ENCODE measurements at regions not wholly inside any gene's neighbourhood (a gene's known extent, or its start where the extent isn't known, plus 50 kb on each side); places are given as distances from the start of the nearest gene placed in this dataset.

DNA sequence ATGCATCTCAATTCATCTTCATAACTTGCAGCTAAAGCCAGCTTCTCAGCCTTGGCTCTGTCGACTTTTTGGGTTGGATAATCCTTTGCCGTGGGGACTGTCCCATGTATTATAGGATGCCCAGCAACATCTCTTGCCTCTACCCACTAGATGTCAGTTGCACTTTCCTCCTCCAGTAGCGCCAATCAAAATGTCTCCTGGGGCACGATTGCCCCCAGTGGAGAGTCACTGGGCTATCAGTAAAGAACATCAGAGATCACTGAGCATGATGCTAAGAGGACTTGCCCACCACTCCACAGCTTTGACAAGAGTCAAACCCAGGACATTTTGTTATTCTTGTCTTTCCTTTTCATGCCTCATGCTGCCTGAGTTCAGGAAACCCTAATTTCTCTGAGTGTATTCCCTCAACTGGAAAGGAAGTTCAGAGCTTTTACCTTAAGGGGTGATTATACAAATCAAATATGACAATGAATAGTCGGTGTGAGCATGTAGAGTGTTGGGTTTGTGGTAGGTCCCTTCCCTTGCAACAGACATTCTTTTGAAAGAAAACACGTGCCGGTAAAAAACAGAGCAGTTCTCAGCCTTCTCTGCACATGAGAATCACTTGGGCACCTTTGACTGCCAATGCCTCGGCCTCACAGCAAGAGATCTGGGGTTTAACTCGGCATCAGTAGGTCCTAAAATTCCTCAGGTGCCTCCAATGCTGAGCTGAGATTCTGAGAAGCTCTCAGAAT is 980.6 kb downstream of the VRK1 start:
- TF ChIP-seq, protein P1, sequence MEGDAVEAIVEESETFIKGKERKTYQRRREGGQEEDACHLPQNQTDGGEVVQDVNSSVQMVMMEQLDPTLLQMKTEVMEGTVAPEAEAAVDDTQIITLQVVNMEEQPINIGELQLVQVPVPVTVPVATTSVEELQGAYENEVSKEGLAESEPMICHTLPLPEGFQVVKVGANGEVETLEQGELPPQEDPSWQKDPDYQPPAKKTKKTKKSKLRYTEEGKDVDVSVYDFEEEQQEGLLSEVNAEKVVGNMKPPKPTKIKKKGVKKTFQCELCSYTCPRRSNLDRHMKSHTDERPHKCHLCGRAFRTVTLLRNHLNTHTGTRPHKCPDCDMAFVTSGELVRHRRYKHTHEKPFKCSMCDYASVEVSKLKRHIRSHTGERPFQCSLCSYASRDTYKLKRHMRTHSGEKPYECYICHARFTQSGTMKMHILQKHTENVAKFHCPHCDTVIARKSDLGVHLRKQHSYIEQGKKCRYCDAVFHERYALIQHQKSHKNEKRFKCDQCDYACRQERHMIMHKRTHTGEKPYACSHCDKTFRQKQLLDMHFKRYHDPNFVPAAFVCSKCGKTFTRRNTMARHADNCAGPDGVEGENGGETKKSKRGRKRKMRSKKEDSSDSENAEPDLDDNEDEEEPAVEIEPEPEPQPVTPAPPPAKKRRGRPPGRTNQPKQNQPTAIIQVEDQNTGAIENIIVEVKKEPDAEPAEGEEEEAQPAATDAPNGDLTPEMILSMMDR (IDR thresholded peaks at IDR 0.05): no peak
- no peak for TF ChIP-seq POLR2A (IDR thresholded peaks at IDR 0.05)
